ENCODE measurements at regions not wholly inside any gene's neighbourhood (a gene's known extent, or its start where the extent isn't known, plus 50 kb on each side); places are given as distances from the start of the nearest gene placed in this dataset.
A peak's percentile ranks its signal among the peaks of the same experiment; 100 is the strongest.

DNA sequence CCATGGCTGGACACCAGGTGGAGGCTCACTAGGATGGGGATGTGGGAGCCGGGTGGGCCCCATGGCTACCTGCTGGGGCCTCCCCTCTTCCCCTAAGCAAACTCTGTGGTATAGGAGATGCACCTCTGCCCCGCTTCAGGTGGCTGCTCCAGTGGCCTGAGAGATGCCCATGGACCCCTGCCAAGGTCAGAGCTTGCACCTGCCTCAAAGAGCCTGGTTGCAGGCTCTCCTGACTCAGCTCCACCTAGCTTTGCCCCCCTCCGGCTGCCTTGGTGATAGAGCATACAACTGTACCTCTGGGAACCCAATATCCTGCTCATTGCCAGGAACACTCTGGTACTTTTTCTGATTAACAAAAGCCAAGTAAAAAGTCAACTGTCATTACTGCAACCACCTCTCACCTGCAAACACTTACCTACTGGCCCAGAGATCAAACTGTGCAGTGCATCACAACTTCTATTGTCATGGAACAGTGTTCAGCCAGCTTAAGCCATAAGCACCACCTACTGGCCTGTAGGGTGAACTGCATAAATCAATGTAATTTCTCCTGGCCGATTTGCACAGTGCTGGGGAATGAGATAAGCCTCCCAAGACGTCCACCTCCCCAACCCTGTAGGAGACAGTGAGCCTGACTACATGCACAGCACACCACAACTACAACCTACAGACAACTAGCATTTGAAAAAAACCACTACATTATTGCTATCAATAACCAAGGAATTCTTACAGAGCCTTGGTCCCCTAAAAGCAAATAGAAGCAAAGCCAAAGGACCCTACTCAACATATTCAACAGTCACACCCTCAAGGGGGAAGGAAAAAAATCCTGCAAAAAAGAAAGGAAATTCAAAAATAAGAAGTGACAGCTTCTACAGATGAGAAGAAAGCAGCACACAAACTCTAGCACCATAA is 352.4 kb upstream of the ARHGEF26 start:
- Histone ChIP-seq H3K4me3 (ENCODE audit: low read length) (no peak overlapping the region), H3K27me3 (ENCODE audit: control insufficient read depth in 1 of 2, insufficient read depth in 2 of 2, low read length in 2 of 2) (no peaks in the 10 kb centered on the region), H3K4me1 (ENCODE audit: insufficient read depth, low read length) (peaks cover 5% of the 10 kb centered on the region), H3K36me3 (ENCODE audit: insufficient read depth, low read length) (no peaks in the 10 kb centered on the region), H3K9me3 (ENCODE audit: control insufficient read depth in 1 of 2, insufficient read depth in 1 of 2, low read length in 2 of 2) (peaks cover 0 to 5% of the 10 kb centered on the region in 2 experiments), H3K27ac (ENCODE audit: low read depth in 1 of 2, low read length in 2 of 2) (no peak overlapping the region)
- peak; percentile 98 for ATAC-seq (ENCODE audit: poor library complexity)
- intact Hi-C loops (cut with DNase I, micrococcal nuclease): loop anchor here (1.0 to 10.0 kb wide), 10 partner anchors 252 to 743 kb away; no protein-coding TSS in a partner anchor
- Mint-ChIP-seq H3K27ac (no peak overlapping the region), H3K4me1 (ENCODE audit: low read depth) (no peaks in the 10 kb centered on the region), H3K36me3 (ENCODE audit: low read depth) (no peaks in the 10 kb centered on the region), H3K4me3 (no peak overlapping the region), H3K9me3 (no peaks in the 10 kb centered on the region), H3K27me3 (peaks cover 9% of the 10 kb centered on the region)
- TF ChIP-seq, protein P1, sequence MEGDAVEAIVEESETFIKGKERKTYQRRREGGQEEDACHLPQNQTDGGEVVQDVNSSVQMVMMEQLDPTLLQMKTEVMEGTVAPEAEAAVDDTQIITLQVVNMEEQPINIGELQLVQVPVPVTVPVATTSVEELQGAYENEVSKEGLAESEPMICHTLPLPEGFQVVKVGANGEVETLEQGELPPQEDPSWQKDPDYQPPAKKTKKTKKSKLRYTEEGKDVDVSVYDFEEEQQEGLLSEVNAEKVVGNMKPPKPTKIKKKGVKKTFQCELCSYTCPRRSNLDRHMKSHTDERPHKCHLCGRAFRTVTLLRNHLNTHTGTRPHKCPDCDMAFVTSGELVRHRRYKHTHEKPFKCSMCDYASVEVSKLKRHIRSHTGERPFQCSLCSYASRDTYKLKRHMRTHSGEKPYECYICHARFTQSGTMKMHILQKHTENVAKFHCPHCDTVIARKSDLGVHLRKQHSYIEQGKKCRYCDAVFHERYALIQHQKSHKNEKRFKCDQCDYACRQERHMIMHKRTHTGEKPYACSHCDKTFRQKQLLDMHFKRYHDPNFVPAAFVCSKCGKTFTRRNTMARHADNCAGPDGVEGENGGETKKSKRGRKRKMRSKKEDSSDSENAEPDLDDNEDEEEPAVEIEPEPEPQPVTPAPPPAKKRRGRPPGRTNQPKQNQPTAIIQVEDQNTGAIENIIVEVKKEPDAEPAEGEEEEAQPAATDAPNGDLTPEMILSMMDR (IDR thresholded peaks at IDR 0.05): peak; percentile 89
- DNase-seq: peak; percentile 9 to 77 (median 34)
- POLR2A ChIA-PET: interaction anchor here (0.7 to 0.8 kb wide), 2 partner anchors 231 to 759 kb away, joined by 3 to 5 read pairs; no protein-coding TSS in a partner anchor
- CTCF ChIA-PET: interaction anchor here (0.5 to 1.5 kb wide), 11 partner anchors 11 to 743 kb away, joined by 3 to 8 read pairs (median 4); no protein-coding TSS in a partner anchor

GRCh38 chr3:153783106-153783505 is 338.1 kb upstream of the ARHGEF26 start:
- no peaks in the 10 kb centered on the region for H3K9me3 ChIP-seq (ENCODE audit: control insufficient read depth in 1 of 2, insufficient read depth in 1 of 2, low read length in 2 of 2)
- POLR2A ChIA-PET: no interaction called here
- H3K4me3 Mint-ChIP-seq: no peak overlapping the region
- H3K36me3 Mint-ChIP-seq (ENCODE audit: low read depth): no peaks in the 10 kb centered on the region
- TF ChIP-seq, protein P1 (IDR thresholded peaks at IDR 0.05): no peak
- no peaks in the 10 kb centered on the region for H3K9me3 Mint-ChIP-seq
- no peak overlapping the region for H3K27ac Mint-ChIP-seq
- no peak overlapping the region for H3K27ac ChIP-seq (ENCODE audit: low read depth in 1 of 2, low read length in 2 of 2)
- peaks cover 0 to 5% of the 10 kb centered on the region in 2 experiments for H3K27me3 ChIP-seq (ENCODE audit: control insufficient read depth in 1 of 2, insufficient read depth in 2 of 2, low read length in 2 of 2)
- intact Hi-C loops (cut with DNase I, micrococcal nuclease): loop anchor here in 1 of 2 experiments (10.0 kb wide), 1 partner anchor 232 kb away; no protein-coding TSS in a partner anchor
- no peak for DNase-seq
- H3K4me3 ChIP-seq (ENCODE audit: low read length): no peak overlapping the region
- CTCF ChIA-PET: interaction anchor here (1.0 kb wide), 1 partner anchor 64 kb away, joined by 3 read pairs; no protein-coding TSS in a partner anchor
- no peak for ATAC-seq (ENCODE audit: poor library complexity)
- peaks cover 11% of the 10 kb centered on the region for H3K27me3 Mint-ChIP-seq
- H3K4me1 Mint-ChIP-seq (ENCODE audit: low read depth): no peaks in the 10 kb centered on the region
- no peaks in the 10 kb centered on the region for H3K36me3 ChIP-seq (ENCODE audit: insufficient read depth, low read length)
- no peaks in the 10 kb centered on the region for H3K4me1 ChIP-seq (ENCODE audit: insufficient read depth, low read length)

- no peak overlapping the region for H3K27ac Mint-ChIP-seq
- intact Hi-C loops (cut with DNase I, micrococcal nuclease): loop anchor here in 1 of 2 experiments (10.0 kb wide), 1 partner anchor 231 kb away; no protein-coding TSS in a partner anchor
- H3K27me3 ChIP-seq (ENCODE audit: control insufficient read depth in 1 of 2, insufficient read depth in 2 of 2, low read length in 2 of 2): peaks cover 0 to 5% of the 10 kb centered on the region in 2 experiments
- no peaks in the 10 kb centered on the region for H3K36me3 Mint-ChIP-seq (ENCODE audit: low read depth)
- H3K4me3 ChIP-seq (ENCODE audit: low read length): no peak overlapping the region
- CTCF ChIA-PET: interaction anchor here (1.0 kb wide), 2 partner anchors 15 to 63 kb away, joined by 3 read pairs; no protein-coding TSS in a partner anchor
- TF ChIP-seq, protein P1 (IDR thresholded peaks at IDR 0.05): no peak
- no peaks in the 10 kb centered on the region for H3K9me3 Mint-ChIP-seq
- H3K4me3 Mint-ChIP-seq: no peak overlapping the region
- no peaks in the 10 kb centered on the region for H3K9me3 ChIP-seq (ENCODE audit: control insufficient read depth in 1 of 2, insufficient read depth in 1 of 2, low read length in 2 of 2)
- no peaks in the 10 kb centered on the region for H3K4me1 Mint-ChIP-seq (ENCODE audit: low read depth)
- no peak for DNase-seq
- no peak overlapping the region for H3K27ac ChIP-seq (ENCODE audit: low read depth in 1 of 2, low read length in 2 of 2)
- POLR2A ChIA-PET: no interaction called here
- no peak for ATAC-seq (ENCODE audit: poor library complexity)
- no peaks in the 10 kb centered on the region for H3K4me1 ChIP-seq (ENCODE audit: insufficient read depth, low read length)
- no peaks in the 10 kb centered on the region for H3K36me3 ChIP-seq (ENCODE audit: insufficient read depth, low read length)
- peaks cover 11% of the 10 kb centered on the region for H3K27me3 Mint-ChIP-seq
Observed at GRCh38 chr3:153783741-153784480, 337.3 kb upstream of the ARHGEF26 start.
